PFSK-1 (cell line): ENCODE measurements at regions not wholly inside any gene's neighbourhood (a gene's known extent, or its start where the extent isn't known, plus 50 kb on each side); places are given as distances from the start of the nearest gene placed in this dataset.

Experiments
- FOXP2 ChIP-seq: optimal IDR thresholded peaks from 2 replicates; pipeline ENCODE3; 2011; ENCODE audit warnings: borderline replicate concordance, control low read depth, inconsistent platforms; ENCODE audit not compliant: insufficient read depth; ENCODE audit errors: extremely low read length, extremely low read depth
- POLR2AphosphoS5 ChIP-seq: IDR thresholded peaks from 2 replicates; pipeline ENCODE4 v1.6.1; 2012; ENCODE audit warnings: low read depth, mild to moderate bottlenecking, control low read depth, low read length, moderate library complexity
- REST ChIP-seq, 2 experiments: IDR thresholded peaks; 2 replicates each; pipeline versions ENCODE4 v1.6.1 to v1.8.0; 2011 to 2012; ENCODE audit warnings: low read depth in 2 of 2, low read length in 2 of 2, control low read depth in 1 of 2, inconsistent platforms in 1 of 2, mild to moderate bottlenecking in 1 of 2, moderate library complexity in 1 of 2; ENCODE audit not compliant: insufficient read depth in 1 of 2
- SIN3A ChIP-seq: IDR thresholded peaks from 2 replicates; pipeline ENCODE4 v1.6.1; 2012; ENCODE audit warnings: mild to moderate bottlenecking, low read length, moderate library complexity, borderline replicate concordance; ENCODE audit not compliant: insufficient read depth

- no peak for TF ChIP-seq FOXP2
- no peak for TF ChIP-seq REST (IDR thresholded peaks at IDR 0.05; ENCODE audit: insufficient read depth in 1 of 2, low read depth in 2 of 2, low read length in 2 of 2)
- TF ChIP-seq SIN3A = no peak
- no peak for TF ChIP-seq POLR2AphosphoS5
Measured at GRCh38 chr11:80280737-80281136, 839.9 kb upstream of the TENM4 start.
